ENCODE measurements at regions not wholly inside any gene's neighbourhood (a gene's known extent, or its start where the extent isn't known, plus 50 kb on each side); places are given as distances from the start of the nearest gene placed in this dataset.
"Not testable (repeated sequence)": the region's sequence is repeated elsewhere in the genome, so short reads cannot be mapped to it uniquely, and the experiment has no call there.

DNA sequence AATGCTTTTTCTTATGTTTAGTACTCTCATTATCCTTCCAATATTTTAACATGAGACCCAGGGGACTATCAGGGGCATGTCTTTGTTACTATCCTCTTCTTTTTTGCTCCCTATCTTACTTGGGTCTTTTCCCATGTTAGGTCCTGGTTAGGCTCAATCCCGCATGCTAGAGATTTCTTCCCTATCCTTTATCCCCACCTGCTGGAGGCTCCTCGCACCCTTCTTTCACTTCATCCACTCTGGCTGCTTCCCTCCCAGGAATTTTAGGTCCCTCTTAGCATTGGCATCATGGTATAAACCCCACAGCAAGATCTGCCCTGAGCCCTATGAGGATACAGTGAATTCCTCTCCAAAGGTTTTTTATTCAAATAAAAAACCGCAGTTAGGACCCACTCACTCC lies 567.3 kb downstream of the ANKRD30B start:
- TF ChIP-seq, protein P1, sequence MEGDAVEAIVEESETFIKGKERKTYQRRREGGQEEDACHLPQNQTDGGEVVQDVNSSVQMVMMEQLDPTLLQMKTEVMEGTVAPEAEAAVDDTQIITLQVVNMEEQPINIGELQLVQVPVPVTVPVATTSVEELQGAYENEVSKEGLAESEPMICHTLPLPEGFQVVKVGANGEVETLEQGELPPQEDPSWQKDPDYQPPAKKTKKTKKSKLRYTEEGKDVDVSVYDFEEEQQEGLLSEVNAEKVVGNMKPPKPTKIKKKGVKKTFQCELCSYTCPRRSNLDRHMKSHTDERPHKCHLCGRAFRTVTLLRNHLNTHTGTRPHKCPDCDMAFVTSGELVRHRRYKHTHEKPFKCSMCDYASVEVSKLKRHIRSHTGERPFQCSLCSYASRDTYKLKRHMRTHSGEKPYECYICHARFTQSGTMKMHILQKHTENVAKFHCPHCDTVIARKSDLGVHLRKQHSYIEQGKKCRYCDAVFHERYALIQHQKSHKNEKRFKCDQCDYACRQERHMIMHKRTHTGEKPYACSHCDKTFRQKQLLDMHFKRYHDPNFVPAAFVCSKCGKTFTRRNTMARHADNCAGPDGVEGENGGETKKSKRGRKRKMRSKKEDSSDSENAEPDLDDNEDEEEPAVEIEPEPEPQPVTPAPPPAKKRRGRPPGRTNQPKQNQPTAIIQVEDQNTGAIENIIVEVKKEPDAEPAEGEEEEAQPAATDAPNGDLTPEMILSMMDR (IDR thresholded peaks at IDR 0.05), result peak; percentile 28; the same call in 1 of the 2 replicates
- not testable (repeated sequence) for TF ChIP-seq ZFX (IDR thresholded peaks at IDR 0.05; ENCODE audit: borderline replicate concordance)
